Heart right ventricle (tissue), 16 donors: ENCODE measurements at regions not wholly inside any gene's neighbourhood (a gene's known extent, or its start where the extent isn't known, plus 50 kb on each side); places are given as distances from the start of the nearest gene placed in this dataset.

Source experiments
- ATAC-seq, 8 donors: fragments of 200-7000 bp; cut with Tn5 transposase; one replicate each; pipeline ENCODE4 v1.9.1; 2020; ENCODE audit warnings: mild to moderate bottlenecking in 8 of 8, moderate library complexity in 8 of 8, moderate number of reproducible peaks in 1 of 8
- DNase-seq, 2 donors: peaks; one replicate each; pipeline ENCODE4 v3.0.0-alpha.2; 2020
- H3K27ac ChIP-seq, 10 donors: fragments of 200-600 bp; sonication (generic) in 2 of 10; one replicate each; pipeline versions ENCODE4 v1.5.0 to v1.8.0; 2020 to 2022; ENCODE audit warnings: mild to moderate bottlenecking in 3 of 10
- H3K27me3 ChIP-seq, 7 donors: fragments of 200-600 bp; one replicate each; pipeline ENCODE4 v1.8.0; 2021 to 2022; ENCODE audit warnings: mild to moderate bottlenecking in 2 of 7
- H3K36me3 ChIP-seq, 9 donors: fragments of 200-600 bp; sonication (generic) in 1 of 9; one replicate each; pipeline versions ENCODE4 v1.5.0 to v1.8.0; 2020 to 2022; ENCODE audit warnings: mild to moderate bottlenecking in 2 of 9
- H3K4me1 ChIP-seq, 9 donors: fragments of 200-600 bp; sonication (generic) in 1 of 9; one replicate each; pipeline versions ENCODE4 v1.5.0 to v1.8.0; 2020 to 2022; ENCODE audit warnings: mild to moderate bottlenecking in 4 of 9
- H3K4me3 ChIP-seq, 10 donors: fragments of 200-600 bp; sonication (generic) in 2 of 10; one replicate each; pipeline versions ENCODE4 v1.5.0 to v1.8.0; 2020 to 2022; ENCODE audit warnings: mild to moderate bottlenecking in 7 of 10, moderate library complexity in 2 of 10
- H3K9me3 ChIP-seq, 11 donors: fragments of 200-600 bp in 10 of 11; sonication (generic) in 2 of 11; one replicate each; pipeline versions ENCODE4 v1.5.0 to v1.8.0; 2013 to 2022; ENCODE audit warnings: mild to moderate bottlenecking in 2 of 11, control low read depth in 1 of 11, moderate library complexity in 1 of 11
- CTCF ChIP-seq, 9 donors: fragments of 200-600 bp; sonication (generic) in 2 of 9; IDR thresholded peaks; one replicate each; pipeline versions ENCODE4 v1.5.0 to v1.8.0; 2021 to 2022; ENCODE audit warnings: antibody characterized with exemption in 9 of 9, mild to moderate bottlenecking in 5 of 9, moderate library complexity in 1 of 9
- WGBS, 2 donors: extraction: QIAGEN DNeasy Blood & Tissue Kit; methylation state at CpG; one replicate each; pipeline ENCODE4 v1.1.7; 2013; ENCODE audit warnings: inconsistent platforms in 1 of 2; 5-methylcytosine and 5-hydroxymethylcytosine counted together
- intact Hi-C, 10 donors: fragments of 100-400 bp; cut with DNase I; formaldehyde crosslinking; loops; one replicate each; pipeline versions ENCODE4 v1.11.1 to v1.14.2; 2022
- donor health status: Arrhythmogenic right ventricular cardiomyopathy.
- donor health status: ischemic (EF 13 %, LVEDD 7.1; RV severe dilation, severe dysfunction).
- donor health status: healthy with polysubstance abuse.
- donor health status: DM: no; HTN: yes; CAD: no.
- donor health status: DM: no; HTN: no; CAD: no.
- donor health status: ischemic (EF 25% LVEDD 6.9; RV normal size, moderate dysfunction).
- donor health status: ischemic (EF 25% LVEDD 5.7; RV mildly dilated, moderate dysfunction).
- donor health status: healthy.
- donor health status: DM: yes; HTN: yes; CAD: no.
- donor health status: Ischemic cardiomyopathy.
- donor health status: ischemic (EF 35%, LVEDD 5.7; RV mildly dilated, moderate dysfunction).
- donor health status: nonischemic (EF 11% LVEDD 7.7; RV severe dilation, severe dysfunction).
- donor health status: DM: yes; HTN: yes; CAD: no.
- donor health status: PGD.
- donor health status: ischemic (EF 29% LVEDD 5.4; RV normal size, mild dysfunction).
- donor health status: nonischemic (EF 23%, LVEDD 6.1; RV moderate dilation, normal function).

- Histone ChIP-seq H3K27me3 (no peaks in the 10 kb centered on the region), H3K9me3 (no peaks in the 10 kb centered on the region), H3K36me3 (no peaks in the 10 kb centered on the region), H3K4me1 (peaks cover 6 to 22% (median 17%) of the 10 kb centered on the region in 9 donors), H3K27ac (peak overlapping the region; percentile 90 to 99 (median 96)), H3K4me3 (peak overlapping the region; percentile 16 to 75 (median 60))
- intact Hi-C loops: loop anchor here in 2 of 10 donors (1.0 to 10.0 kb wide), 4 partner anchors 47 to 210 kb away; partner anchors contain the start of gene IER5L (in 1 of the 2)
- peak; percentile 87 to 94 (median 89) for ATAC-seq
- TF ChIP-seq CTCF (IDR thresholded peaks at IDR 0.05): peak in 6 of 9 donors; percentile 12 to 55 (median 36)
- peak; percentile 87 to 88 for DNase-seq
- 12 to 14% methylated on average over 64 to 65 of the region's 65 CpGs for WGBS, 2 donors
Measured at GRCh38 chr9:129383561-129384490, 205.8 kb upstream of the IER5L start.

- no peak for TF ChIP-seq CTCF (IDR thresholded peaks at IDR 0.05)
- Histone ChIP-seq H3K27me3 (no peaks in the 10 kb centered on the region), H3K4me1 (peaks cover 6 to 22% (median 17%) of the 10 kb centered on the region in 9 donors), H3K27ac (peak overlapping the region; percentile 90 to 99 (median 96)), H3K4me3 (peak overlapping the region; percentile 16 to 75 (median 60)), H3K9me3 (no peaks in the 10 kb centered on the region), H3K36me3 (no peaks in the 10 kb centered on the region)
- DNase-seq (peak; percentile 28 to 66), ATAC-seq (peak; percentile 62 to 87 (median 69))
- 1 to 4% methylated on average over 29 of the region's 29 CpGs for WGBS, 2 donors
- intact Hi-C loops: loop anchor here in 2 of 10 donors (1.0 to 10.0 kb wide), 4 partner anchors 46 to 209 kb away; partner anchors contain the start of gene IER5L (in 1 of the 2)
Measured at GRCh38 chr9:129383019-129383560, 205.0 kb upstream of the IER5L start.

- Histone ChIP-seq H3K36me3 (no peaks in the 10 kb centered on the region), H3K4me3 (peak overlapping the region in 9 of 10 donors; percentile 52 to 75 (median 62)), H3K9me3 (no peaks in the 10 kb centered on the region), H3K27me3 (no peaks in the 10 kb centered on the region), H3K27ac (peak overlapping the region; percentile 90 to 99 (median 96)), H3K4me1 (peaks cover 6 to 22% (median 17%) of the 10 kb centered on the region in 9 donors)
- 63 to 66% methylated on average over 5 of the region's 5 CpGs for WGBS, 2 donors
- no peak for TF ChIP-seq CTCF (IDR thresholded peaks at IDR 0.05)
- no peak for DNase-seq
- intact Hi-C loops: loop anchor here in 2 of 10 donors (1.0 to 10.0 kb wide), 4 partner anchors 45 to 208 kb away; partner anchors contain the start of gene IER5L (in 1 of the 2)
- peak in 2 of 8 donors; percentile 9 to 10 for ATAC-seq
Measured at GRCh38 chr9:129382281-129383018, 204.4 kb upstream of the IER5L start.
